Colonic mucosa (tissue), 4 donors: ENCODE measurements at regions not wholly inside any gene's neighbourhood (a gene's known extent, or its start where the extent isn't known, plus 50 kb on each side); places are given as distances from the start of the nearest gene placed in this dataset.

Experiments
- DNase-seq: peaks from one replicate; pipeline ENCODE4 v3.0.0-alpha.2; 2020
- H3K27ac ChIP-seq: fragments of 200-600 bp; one replicate; pipeline ENCODE4 v1.8.0; 2021
- H3K27me3 ChIP-seq: fragments of 200-600 bp; one replicate; pipeline ENCODE4 v1.8.0; 2021
- H3K36me3 ChIP-seq: fragments of 200-600 bp; one replicate; pipeline ENCODE4 v1.8.0; 2021
- H3K4me1 ChIP-seq: fragments of 200-600 bp; one replicate; pipeline ENCODE4 v1.8.0; 2021; ENCODE audit warnings: mild to moderate bottlenecking
- H3K4me3 ChIP-seq: fragments of 200-600 bp; one replicate; pipeline ENCODE4 v1.8.0; 2021
- H3K9ac ChIP-seq, 2 donors: one replicate each; pipeline ENCODE4 v1.7.0; 2013; ENCODE audit warnings: control low read depth in 2 of 2, low read depth in 2 of 2, low read length in 2 of 2
- H3K9me3 ChIP-seq: fragments of 200-600 bp; one replicate; pipeline ENCODE4 v1.8.0; 2021
- CTCF ChIP-seq: fragments of 200-600 bp; IDR thresholded peaks from one replicate; pipeline ENCODE4 v1.8.0; 2022; ENCODE audit warnings: antibody characterized with exemption, mild to moderate bottlenecking
- intact Hi-C: fragments of 100-400 bp; cut with DNase I; formaldehyde crosslinking; loops from one replicate; pipeline ENCODE4 v1.14.1; 2022
- donor health status: healthy.
- donor health status: DM: no; HTN: no; CAD: no.
- donor health status: DM: no; HTN: no; CAD: no.

GRCh38 chr9:81848472-81848871 lies 79.8 kb upstream of the SPATA31D4 start:
- Histone ChIP-seq H3K9ac (no peak overlapping the region), H3K4me1 (no peaks in the 10 kb centered on the region), H3K27me3 (no peaks in the 10 kb centered on the region), H3K9me3 (no peaks in the 10 kb centered on the region), H3K36me3 (no peaks in the 10 kb centered on the region), H3K27ac (no peak overlapping the region), H3K4me3 (no peak overlapping the region)
- intact Hi-C loops: loop anchor here (10.0 kb wide), 1 partner anchor 154 kb away; no protein-coding TSS in a partner anchor
- DNase-seq: no peak
- peak; percentile 32 for TF ChIP-seq CTCF

- Histone ChIP-seq H3K36me3 (no peaks in the 10 kb centered on the region), H3K9ac (no peak overlapping the region), H3K4me1 (no peaks in the 10 kb centered on the region), H3K4me3 (no peak overlapping the region), H3K27ac (no peak overlapping the region), H3K27me3 (no peaks in the 10 kb centered on the region), H3K9me3 (no peaks in the 10 kb centered on the region)
- no peak for TF ChIP-seq CTCF
- peak; percentile 60 for DNase-seq
- intact Hi-C loops: loop anchor here (10.0 kb wide), 1 partner anchor 155 kb away; no protein-coding TSS in a partner anchor
Observed at GRCh38 chr9:81849631-81850259, 78.5 kb upstream of the SPATA31D4 start.

GRCh38 chr9:81850724-81851123 lies 77.5 kb upstream of the SPATA31D4 start:
- Histone ChIP-seq H3K9ac (no peak overlapping the region), H3K27ac (no peak overlapping the region), H3K36me3 (no peaks in the 10 kb centered on the region), H3K9me3 (no peaks in the 10 kb centered on the region), H3K4me3 (no peak overlapping the region), H3K4me1 (no peaks in the 10 kb centered on the region), H3K27me3 (no peaks in the 10 kb centered on the region)
- TF ChIP-seq CTCF: no peak
- intact Hi-C loops: no loop called here
- no peak for DNase-seq

GRCh38 chr9:81851340-81851739 lies 76.9 kb upstream of the SPATA31D4 start:
- Histone ChIP-seq H3K9ac (no peak overlapping the region), H3K4me1 (no peaks in the 10 kb centered on the region), H3K4me3 (no peak overlapping the region), H3K27ac (no peak overlapping the region), H3K36me3 (no peaks in the 10 kb centered on the region), H3K9me3 (no peaks in the 10 kb centered on the region), H3K27me3 (no peaks in the 10 kb centered on the region)
- intact Hi-C loops: no loop called here
- DNase-seq: no peak
- TF ChIP-seq CTCF: no peak

- no peaks in the 10 kb centered on the region for H3K27me3 ChIP-seq
- H3K9me3 ChIP-seq: no peaks in the 10 kb centered on the region
- TF ChIP-seq CTCF: no peak
- H3K4me3 ChIP-seq: no peak overlapping the region
- H3K4me1 ChIP-seq: no peaks in the 10 kb centered on the region
- no peaks in the 10 kb centered on the region for H3K36me3 ChIP-seq
- H3K27ac ChIP-seq: no peak overlapping the region
- intact Hi-C loops: no loop called here
- H3K9ac ChIP-seq: no peak overlapping the region
- DNase-seq: no peak
Observed at GRCh38 chr9:81852820-81853219, 75.4 kb upstream of the SPATA31D4 start.
